DMS79 treated with DMSO at 0.1 percent for 48 hours (cell line): ENCODE measurements at regions not wholly inside any gene's neighbourhood (a gene's known extent, or its start where the extent isn't known, plus 50 kb on each side); places are given as distances from the start of the nearest gene placed in this dataset.

Source experiments
- DNase-seq: peaks from one replicate; lab custom pipeline; 2025; lab: John Stamatoyannopoulos, UW

DNA sequence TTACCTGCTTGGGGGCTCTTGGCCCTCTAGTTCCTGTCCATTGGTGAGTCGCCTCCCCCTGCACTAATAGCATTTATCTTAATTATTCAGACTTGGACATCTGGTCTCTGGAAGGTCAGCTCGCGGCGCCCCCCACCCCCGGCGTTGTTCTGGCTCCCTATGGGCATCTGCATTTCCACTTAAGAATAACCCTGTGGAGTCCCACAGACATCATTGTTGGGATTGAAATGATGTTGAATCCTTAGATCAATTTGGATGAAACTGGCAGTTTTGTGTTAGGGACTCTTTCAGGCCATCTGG lies 313.8 kb upstream of the HS6ST1 start:
- DNase-seq: no peak

DNA sequence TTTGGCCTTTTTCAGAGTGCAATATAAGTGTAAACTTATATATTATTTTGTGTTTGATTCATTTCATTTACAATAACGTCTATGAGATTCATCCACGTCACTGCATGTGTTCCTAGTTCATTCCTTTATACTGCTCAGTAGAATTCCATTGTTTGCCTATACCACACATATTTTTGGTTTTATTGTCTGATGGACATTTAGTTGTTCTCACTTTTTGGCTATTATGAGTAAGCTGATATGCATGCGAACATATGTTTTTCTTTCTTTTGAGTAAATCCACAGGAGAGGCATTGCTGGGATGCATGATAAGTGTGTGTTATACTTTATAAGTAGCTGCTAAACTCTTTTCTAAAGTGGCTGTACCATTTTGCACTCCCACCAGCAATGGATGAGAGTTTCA lies 314.8 kb upstream of the HS6ST1 start:
- DNase-seq: no peak

DNA sequence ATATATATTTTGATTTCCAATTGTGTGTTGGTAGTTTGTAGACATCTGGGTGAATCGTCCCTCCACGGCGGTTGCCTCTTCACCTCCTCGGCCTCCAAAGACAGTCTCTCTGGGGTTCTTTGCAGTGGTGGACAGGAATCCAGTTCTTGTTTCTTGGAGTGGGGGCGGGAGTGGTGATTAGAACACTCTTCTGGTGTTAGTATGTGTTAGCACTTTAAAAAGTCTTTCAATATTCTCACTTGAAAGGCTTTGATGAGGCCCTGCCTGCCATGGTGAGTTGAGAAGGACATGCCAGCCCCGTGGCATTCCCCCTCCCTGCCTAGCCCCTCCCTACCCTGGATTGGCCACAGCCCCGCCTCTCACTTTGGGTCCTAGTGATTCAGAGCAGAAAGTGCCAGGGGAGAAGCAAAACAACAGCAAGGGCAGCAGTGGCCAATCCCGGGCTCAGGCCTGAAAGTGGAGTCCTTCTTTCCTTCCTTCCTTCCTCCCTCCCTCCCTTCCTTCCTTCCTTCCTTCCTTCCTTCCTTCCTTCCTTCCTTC lies 316.8 kb upstream of the HS6ST1 start:
- DNase-seq: no peak

DNA sequence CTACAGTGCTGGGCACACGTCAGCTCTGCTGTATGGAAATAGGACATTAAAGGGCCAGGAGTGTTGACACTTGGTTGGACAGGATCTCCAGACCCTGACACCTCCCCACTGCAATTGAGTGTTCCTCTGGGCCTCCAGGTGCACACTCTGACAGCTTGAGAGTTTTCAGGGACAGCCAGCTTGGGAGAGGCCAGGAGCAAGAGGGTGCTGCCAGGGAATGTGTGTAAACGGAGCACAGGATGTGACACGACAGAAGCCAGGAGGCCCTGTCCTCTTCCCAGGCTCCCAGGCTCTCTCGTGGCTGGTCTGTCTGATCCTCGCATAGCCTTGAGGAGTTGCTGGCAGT lies 318.1 kb upstream of the HS6ST1 start:
- DNase-seq: no peak

DNA sequence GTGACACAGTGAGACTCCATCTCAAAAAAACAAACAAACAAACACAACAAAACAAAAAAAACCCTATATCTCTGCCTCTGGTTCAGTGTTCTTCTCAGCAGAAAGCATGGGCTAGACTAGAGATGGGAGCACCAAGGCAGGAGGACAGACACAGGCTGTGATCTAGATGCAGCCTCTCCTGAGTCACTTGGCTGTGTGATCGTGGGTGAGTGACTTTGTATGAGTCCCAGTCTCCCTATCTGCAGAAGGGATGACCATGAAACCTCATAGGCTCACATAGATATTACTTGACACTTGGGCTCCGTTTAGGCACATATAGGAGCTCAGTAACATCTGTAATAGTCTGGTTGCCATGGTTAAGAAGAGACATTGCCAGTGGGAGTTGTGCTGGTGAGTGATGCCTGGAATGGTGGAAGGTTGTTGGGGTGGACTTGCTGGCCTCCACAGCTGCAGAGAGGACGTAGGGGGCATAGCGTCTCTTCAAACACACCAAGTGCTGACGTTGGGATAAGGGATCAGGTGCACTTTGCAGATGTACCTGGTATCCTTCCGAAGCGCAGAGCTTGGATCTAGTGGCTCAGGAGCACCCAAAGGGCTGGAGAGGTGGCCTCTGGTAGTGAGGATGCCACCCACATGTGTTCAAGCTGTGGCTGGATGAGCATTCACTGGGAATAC lies 318.9 kb upstream of the HS6ST1 start:
- no peak for DNase-seq

DNA sequence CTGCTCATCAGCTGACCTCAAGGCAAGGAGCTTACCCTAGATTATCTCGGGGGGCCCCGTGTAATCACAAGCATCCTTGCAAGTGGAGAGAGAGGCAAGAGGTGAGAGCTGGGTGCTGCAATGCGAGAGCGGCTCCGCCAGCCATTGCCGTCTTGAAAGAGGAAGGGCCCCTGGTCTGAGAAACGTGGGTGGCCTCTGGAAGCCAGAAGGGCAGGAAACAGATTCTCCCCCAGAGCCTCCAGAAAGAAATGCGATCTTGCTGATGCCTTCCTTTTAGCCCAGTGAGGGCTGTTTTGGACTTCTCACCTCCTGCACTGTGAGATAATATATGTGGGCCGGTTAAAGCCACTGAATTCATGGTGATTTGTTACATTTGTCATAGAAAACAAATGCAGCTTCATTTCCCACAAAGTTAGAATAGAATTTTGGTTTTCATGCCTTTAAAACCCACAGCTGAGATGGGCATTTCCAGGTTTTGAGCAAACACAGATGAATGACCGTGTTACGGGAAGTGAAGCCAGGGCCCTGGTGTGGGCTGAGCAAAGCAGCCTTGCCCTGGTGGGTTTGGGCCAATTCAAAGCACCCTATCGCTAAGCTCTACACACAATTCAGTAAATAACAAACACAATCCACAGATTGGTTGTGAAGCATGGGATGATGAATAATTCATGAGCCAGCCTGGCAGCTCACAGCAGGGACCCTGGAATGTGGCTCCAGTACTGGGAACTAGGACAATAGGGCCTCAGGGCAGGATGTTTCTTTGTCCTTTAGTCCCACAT lies 319.9 kb upstream of the HS6ST1 start:
- DNase-seq: no peak

DNA sequence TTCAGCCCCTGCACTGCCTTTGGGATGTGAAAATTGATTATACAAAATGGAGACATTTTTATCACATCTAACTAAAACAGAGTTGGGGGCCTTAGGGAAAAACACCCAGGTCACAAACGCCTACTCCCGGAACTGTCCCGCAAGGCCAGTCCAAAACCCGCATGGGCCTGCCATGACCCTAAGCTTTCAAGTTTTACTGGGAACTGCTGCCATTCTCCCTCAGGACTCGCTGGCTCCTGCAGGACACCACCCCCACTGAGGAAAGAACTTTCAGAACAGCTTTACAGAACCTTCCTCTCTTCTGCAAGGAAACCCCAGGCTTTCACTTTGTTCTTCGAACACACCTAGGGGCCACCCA lies 320.4 kb upstream of the HS6ST1 start:
- DNase-seq: no peak

DNA sequence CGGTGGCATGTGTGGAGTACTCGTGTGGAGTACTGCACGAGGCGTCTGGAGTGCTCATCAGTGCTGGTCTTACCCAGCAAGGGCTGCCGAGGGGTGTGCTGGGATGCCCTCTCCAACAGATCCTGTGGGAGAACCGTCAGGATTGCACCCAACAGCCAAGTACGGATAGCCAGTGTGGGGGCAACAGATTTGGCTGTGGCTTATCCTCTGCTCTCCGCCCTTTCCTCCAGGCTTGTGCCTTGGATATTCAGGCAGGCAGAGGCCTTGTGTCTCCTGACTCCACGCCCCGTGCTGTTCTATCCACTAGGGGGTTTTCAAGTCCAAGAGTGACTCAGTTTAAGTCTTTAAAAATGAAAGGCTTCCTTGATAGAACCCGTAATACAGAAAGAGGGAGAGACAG lies 321.0 kb upstream of the HS6ST1 start:
- DNase-seq: no peak

DNA sequence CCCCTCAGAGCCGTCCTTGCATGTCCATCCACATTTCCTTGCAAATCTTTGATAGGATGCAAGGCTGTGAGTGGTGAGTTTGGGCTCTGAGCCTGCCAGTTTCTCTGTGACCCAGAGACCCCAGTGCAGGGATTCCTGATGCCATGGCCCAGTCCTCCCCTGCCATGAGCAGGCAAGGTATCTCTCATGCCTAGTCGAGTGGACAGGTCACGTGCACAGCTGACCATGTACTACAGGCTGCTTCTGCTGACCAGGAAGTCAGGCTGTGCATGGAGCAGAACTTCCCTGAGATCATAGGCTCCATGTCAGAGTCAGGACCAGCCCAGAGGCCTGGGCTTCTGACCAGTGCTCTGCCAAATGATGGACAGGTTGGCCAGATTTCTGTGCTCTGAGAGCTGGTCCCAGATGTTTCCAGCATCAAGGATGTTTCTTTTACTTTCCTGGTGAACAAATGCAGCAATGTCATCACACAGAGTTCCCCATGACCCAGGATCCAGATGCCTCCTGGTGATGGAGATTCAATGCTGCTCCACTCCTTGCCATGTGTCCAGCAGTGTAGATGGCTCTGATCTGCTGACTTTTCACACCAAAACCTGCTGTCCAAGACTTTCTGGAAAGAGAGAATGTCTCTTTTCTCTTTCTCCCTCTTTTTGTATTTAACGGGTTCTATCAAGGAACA lies 321.6 kb upstream of the HS6ST1 start:
- no peak for DNase-seq

DNA sequence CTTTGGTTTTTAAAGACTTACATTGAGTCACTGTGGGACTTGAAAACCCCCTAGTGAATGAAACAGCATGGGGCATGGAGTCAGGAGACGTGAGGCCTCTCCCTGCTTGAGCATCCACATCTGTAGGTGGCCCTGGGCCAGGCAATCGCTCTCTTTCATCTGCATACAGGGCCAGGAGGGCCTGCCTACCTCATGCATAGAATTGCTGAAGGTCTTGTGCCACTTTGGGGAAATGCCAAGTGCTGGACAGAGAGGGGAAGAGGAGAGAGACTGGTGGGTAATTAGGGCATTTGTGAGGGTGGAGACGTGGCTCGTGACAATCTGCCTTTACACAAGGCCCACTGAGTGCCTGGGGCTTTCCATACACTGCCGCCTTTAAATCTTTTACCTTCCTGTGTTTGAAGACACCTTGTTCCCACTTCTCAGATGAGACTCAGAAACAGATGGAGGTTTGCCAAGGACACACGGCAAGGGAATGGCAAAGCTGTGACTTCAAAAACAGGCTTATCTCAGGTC lies 322.2 kb upstream of the HS6ST1 start:
- DNase-seq: no peak

DNA sequence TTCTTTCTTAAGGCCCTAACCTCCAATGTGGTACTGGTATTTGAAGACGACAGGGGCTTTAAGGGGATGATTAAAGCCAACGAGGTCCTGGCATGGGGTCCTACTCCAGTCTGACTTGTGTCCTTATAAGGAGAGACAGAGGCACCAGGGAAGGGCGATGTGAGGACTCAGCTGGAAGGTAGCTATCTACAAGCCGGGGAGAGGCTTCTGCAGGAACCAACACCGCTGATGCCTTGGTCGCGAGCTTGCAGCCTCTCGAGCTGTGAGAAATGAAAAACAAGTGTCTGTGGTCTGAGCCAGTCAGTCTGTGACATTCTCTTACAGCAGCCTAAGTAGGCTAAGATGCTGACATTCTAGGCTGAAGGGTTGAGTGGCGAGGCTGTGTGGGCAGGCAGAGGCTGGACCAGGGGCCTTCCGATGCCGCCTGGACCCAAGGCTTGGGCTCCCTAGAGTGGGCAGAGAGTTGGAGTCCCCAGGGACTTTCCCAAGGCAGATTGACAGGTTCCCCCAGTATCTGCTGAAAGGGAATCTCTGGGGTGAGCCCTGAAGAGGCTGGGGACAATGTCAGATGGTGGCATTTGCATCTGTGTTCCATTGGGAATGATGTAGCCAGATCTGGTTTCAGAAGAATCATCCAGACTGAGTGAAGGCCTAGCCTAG lies 322.9 kb upstream of the HS6ST1 start:
- no peak for DNase-seq

DNA sequence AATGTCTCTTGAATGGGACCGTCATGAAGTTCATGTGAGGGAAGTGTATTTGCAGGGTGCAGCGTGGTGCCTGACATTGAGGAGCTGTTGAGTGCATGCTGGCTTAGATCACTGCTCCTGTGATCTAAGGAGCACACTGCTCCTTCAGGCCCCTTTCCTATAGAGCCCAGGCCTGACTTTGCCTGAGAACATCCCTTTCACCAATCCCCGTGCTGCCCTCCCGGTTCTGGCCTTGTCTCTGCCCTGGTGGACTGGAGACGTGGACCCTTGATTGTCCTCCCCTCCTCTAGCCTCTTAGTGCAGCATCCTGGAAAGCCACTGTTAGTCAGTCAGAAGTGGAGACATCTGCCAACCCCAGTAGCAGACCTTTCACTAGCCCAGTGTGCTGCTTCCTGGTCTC lies 323.6 kb upstream of the HS6ST1 start:
- no peak for DNase-seq

DNA sequence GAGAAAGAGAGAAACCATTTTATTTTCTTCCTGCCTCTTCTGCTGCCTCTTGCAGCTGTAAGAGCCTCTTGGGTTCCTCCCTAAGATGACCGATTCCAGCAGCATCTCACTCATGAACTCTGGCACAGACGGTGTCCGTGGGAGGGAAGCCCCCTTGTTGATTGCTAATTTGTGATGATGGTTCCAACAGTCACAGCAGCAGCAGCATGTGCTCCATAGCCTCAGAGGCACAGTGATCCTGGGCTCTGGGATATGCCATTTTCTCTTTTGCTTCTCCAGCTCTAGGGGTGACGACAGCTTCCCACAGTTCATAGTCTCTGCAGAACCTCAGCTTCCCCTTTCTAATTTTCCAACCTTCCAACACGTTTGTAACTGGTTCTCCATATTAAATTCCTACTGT lies 324.2 kb upstream of the HS6ST1 start:
- no peak for DNase-seq

DNA sequence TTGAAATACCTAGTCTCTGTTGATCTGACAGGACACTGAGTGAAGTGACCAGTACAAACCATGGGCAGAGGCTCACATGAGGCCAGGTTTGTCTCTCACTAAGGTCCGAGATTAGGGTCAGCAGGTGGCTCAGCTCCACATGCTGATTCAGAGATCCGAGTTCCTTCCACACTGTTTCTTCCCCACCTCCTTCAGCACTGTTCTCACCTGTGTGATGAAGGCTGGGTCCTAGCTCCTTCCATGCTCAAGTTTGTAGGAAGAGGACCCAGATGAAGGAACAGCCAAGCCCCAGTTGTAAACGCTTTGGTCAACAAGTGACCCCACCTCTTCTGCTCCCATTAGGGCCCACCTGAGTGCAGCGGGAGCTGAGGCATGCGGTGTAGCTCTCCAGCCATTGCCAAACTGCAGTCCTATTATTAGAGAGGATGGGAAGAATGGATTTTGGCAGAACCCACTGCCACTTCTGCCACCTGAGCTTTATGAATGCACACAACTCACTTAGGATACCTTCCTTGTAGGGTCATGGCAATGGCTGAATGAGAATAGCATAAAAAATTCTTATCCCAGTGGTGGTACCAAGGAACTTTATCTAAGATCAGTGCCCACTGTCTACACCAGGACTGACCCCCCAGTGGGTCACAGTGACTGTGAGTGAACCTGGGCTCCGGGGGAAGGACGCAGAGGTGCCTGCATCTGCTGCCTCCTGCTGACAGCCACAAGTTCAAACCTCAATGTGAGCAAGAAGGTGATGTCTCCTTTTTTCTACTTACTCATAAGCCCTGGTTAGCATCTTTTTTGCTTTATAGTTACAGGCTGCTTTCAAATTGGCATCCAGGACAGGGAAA lies 324.8 kb upstream of the HS6ST1 start:
- DNase-seq: no peak

DNA sequence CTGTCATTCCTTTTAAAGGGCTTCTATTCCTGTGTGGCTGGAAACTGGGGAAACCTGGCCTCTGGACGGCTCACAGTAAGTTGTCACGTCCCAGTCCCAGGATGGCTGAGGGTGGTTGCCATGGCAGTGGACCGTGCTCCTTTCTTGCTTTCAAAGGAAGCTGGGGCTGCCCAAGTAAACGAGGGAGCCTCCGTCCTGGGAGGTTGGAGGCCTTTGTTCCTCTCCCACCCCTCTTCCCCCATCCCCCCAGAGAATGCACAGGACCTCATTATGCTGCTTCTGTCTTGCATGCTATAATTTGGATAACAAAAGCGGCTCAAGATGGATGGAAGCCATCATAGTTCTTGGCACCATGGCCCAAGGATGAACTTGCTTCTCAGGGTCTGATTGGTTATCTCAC lies 325.5 kb upstream of the HS6ST1 start:
- no peak for DNase-seq

DNA sequence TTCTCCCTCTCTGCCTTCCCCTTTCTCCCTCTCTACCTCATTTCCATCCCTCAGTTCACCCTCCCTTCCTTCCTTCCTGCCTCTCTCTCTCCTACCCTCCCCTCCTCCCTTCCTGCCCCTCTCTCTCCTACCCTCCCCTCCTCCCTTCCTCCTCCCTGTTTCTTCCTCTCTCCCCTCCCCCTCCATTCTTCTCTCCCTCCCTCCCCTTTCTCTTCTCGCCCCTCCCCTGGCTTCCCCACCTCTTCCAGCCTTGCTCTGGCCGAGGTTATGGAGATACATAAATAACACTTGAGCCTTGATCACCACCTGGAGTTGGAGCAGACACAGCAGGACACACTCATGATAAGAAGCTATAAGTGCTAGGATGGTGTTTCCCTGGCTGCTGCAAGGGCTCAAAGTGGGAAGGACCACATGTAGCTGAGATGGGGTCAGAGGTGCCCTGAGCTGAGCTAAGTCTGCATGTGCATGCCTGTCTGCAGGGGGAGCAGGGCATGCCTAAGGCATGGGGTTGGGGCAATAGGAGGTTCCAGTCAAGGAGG lies 326.1 kb upstream of the HS6ST1 start:
- peak; percentile 45 for DNase-seq

DNA sequence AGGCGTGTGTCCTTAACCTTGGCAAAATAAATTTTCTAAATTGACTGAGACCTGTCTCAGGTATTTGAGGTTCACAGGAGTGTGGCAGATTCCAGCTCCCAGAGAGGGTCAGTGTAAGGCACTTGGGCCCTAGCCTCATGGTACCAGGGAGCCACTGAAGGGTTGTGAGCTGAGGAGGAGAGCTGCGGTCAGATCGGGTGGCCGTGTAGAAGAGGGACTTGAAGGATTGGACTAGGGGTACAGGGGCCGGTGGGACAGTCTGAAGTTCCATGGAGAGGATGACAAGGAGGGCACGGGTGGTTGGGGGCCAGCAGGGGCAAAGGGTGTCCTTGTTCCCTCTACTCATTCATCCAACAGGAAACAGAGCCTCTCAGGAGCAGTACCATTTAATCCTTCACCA lies 327.0 kb upstream of the HS6ST1 start:
- DNase-seq: no peak

DNA sequence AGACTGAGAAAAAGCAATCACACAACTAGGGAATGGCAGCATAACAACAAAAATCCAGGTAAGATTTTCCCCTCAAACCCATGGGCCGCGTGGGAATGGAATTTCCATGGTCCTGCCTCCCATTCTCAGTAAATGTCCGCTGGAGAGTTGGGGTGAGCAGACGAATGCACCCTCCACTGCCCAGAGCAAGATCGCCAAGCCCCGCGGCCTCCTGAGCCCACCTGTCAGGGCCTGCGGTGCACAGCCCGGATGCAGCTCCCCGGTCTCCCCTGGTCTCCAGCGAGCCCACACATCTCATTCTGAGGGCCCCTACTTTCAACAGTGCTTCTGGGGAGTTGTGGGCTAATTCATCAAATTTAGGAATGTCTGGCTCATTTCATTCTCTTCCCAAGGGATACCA lies 327.4 kb upstream of the HS6ST1 start:
- DNase-seq: no peak

DNA sequence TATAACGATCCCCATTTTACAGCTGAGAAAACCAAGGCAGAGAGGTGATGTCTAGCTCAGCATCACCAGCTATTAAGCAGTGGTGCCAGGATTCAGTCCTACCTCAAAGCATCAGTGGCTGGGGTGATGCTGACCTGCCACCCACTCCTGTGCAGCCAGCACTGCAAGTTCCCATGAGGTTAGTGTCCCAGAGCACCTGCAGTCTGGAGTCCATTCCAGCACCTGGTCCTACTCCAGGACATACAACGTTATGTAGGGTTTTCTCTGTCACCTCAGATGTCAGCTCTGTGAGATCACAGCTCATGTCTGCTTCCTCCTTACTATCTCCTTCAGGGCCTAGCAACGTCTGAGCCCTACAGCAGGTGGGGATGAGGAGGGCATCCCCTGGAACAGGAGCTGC lies 328.0 kb upstream of the HS6ST1 start:
- DNase-seq: no peak

DNA sequence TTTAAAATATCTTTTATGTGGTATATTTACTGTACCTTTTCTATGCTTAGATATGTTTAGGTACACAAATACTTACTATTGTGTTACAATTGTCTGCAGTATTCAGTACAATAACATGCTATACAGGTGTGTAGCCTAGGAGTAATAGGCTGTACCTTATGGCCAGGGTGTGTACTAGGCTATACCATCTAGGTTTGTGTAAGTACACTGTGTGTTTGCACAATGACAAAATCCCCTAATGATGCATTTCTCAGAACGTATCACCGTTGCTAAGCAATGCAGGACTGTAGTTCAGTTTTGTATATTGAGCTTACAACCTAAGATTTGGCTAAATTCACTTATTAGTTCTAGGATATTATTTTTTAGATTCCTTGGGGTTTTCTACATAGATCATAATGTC lies 332.3 kb upstream of the HS6ST1 start:
- no peak for DNase-seq

DNA sequence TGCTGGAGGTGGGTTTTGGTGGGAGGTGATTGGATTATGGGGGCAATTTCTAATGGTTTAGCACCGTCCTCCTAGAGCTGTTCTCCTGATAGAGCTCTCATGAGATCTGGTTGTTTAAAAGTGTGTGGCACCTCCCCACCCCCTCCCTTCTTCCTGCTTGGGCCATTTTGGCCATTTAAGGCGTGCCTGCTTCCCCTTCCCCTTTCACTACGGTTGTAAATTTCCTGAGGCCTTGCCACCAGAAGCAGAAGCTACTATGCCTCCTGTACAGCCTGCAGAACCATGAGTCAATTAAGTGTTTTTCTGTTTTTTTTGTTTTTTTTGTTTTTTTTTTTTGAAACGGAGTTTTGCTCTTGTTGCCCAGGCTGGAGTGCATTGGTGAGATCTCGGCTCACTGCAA lies 335.7 kb upstream of the HS6ST1 start:
- no peak for DNase-seq

DNA sequence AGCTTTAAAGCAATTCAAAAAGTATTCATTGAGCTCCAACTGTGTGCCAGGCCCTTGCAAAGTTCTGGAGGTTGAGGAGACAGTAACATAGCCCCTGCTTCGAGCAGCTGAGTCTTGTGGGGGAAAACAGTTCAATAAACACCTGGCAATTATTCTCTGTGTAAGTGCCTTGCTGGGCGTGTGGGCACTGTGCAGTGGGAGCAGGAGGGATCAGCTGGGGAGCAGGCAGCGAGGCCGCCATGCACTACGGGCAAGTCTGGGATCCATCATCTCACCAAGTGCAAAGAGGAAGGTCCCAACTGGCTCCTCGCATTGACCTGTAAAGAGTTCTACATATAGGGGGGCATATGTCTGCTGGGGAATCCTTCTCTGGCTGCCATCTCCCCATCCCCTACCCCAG lies 342.2 kb upstream of the HS6ST1 start:
- no peak for DNase-seq
